ENCODE measurements at regions not wholly inside any gene's neighbourhood (a gene's known extent, or its start where the extent isn't known, plus 50 kb on each side); places are given as distances from the start of the nearest gene placed in this dataset.

DNA sequence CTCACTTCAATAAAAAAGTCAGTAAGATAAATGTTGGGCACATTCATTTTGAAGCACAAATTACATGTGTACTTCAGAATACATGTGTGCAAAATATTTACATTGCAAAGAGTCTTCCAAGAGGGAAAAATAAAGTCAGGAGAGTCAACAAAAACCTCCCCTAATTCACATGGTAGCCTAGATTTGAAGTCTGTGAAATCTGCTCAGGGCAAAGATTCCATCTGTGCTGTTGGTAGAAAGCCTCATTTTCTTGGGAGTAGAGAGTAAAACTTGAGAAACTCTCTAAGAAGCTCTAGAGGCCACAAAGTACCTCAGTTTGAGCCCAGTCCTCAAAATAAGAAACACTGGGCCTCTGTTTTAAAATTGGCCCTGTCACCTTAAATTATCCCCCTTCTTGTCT is 303.4 kb downstream of the RAB28 start:
- H3K4me3 Mint-ChIP-seq, result no peak overlapping the region
- no peaks in the 10 kb centered on the region for H3K36me3 ChIP-seq (replicated peaks in 1 of 2; ENCODE audit: control insufficient read depth in 1 of 2, insufficient read depth in 2 of 2, low read length in 2 of 2)
- peaks cover 0 to 23% (median 6%) of the 10 kb centered on the region in 7 donors for H3K9me3 Mint-ChIP-seq
- H3K9ac ChIP-seq (ENCODE audit: insufficient read depth, low read length, poor library complexity, severe bottlenecking), result no peak overlapping the region
- H3K36me3 Mint-ChIP-seq, result no peaks in the 10 kb centered on the region
- H3K79me2 ChIP-seq (ENCODE audit: insufficient read depth, low read length), result no peaks in the 10 kb centered on the region
- TF ChIP-seq, protein P1, sequence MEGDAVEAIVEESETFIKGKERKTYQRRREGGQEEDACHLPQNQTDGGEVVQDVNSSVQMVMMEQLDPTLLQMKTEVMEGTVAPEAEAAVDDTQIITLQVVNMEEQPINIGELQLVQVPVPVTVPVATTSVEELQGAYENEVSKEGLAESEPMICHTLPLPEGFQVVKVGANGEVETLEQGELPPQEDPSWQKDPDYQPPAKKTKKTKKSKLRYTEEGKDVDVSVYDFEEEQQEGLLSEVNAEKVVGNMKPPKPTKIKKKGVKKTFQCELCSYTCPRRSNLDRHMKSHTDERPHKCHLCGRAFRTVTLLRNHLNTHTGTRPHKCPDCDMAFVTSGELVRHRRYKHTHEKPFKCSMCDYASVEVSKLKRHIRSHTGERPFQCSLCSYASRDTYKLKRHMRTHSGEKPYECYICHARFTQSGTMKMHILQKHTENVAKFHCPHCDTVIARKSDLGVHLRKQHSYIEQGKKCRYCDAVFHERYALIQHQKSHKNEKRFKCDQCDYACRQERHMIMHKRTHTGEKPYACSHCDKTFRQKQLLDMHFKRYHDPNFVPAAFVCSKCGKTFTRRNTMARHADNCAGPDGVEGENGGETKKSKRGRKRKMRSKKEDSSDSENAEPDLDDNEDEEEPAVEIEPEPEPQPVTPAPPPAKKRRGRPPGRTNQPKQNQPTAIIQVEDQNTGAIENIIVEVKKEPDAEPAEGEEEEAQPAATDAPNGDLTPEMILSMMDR (IDR thresholded peaks at IDR 0.05), result no peak
- intact Hi-C loops (cut with micrococcal nuclease), result no loop called here
- no peaks in the 10 kb centered on the region for H3K27me3 ChIP-seq (ENCODE audit: control insufficient read depth in 2 of 2, insufficient read depth in 2 of 2, low read length in 2 of 2)
- H3K27me3 Mint-ChIP-seq (ENCODE audit: low read depth in 3 of 3), result no peaks in the 10 kb centered on the region
- H3K9me3 ChIP-seq (replicated peaks in 1 of 2; ENCODE audit: control insufficient read depth in 1 of 2, insufficient read depth in 1 of 2, low read length in 2 of 2), result peaks cover 0 to 15% of the 10 kb centered on the region in 2 donors
- no peak overlapping the region for H2AFZ ChIP-seq (ENCODE audit: insufficient read depth, low read depth, low read length, poor library complexity, severe bottlenecking)
- H3K27ac Mint-ChIP-seq, result no peak overlapping the region
- H3K4me2 ChIP-seq (replicated peaks; ENCODE audit: extremely low read depth, low read length, poor library complexity, severe bottlenecking), result no peak overlapping the region
- no peak for DNase-seq
- H4K20me1 ChIP-seq (ENCODE audit: insufficient read depth, low read length), result no peaks in the 10 kb centered on the region
- H3K4me1 Mint-ChIP-seq, result no peaks in the 10 kb centered on the region
- no peak overlapping the region for H3K27ac ChIP-seq (ENCODE audit: low read depth in 1 of 2, low read length in 2 of 2)
- no peaks in the 10 kb centered on the region for H3K4me1 ChIP-seq (ENCODE audit: control insufficient read depth in 1 of 2, insufficient read depth in 2 of 2, low read length in 2 of 2)
- H3K4me3 ChIP-seq (replicated peaks in 1 of 3; ENCODE audit: low read depth in 2 of 3, low read length in 3 of 3), result no peak overlapping the region

DNA sequence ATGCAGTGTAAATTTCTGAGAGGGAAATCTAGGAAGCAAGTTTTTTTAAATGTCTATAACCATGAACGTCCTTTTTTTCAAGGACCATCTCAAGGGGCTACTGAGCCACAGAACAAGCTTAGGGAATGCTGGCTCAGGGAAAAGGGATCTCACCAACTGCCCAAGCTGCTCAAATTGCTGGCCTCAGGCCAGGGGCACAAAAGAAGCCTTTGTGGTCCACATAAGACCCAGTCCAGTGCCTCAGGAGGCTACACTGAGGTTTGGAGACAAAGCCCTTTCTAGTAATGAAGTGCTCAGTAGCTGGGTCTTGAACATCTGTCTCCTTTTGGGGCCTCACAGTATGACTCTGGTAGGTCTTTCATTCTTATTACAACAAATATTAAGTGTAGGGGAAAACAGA is 305.5 kb downstream of the RAB28 start:
- TF ChIP-seq, protein P1 (IDR thresholded peaks at IDR 0.05), result no peak
- Mint-ChIP-seq H3K36me3 (no peaks in the 10 kb centered on the region), H3K27me3 (ENCODE audit: low read depth in 3 of 3) (no peaks in the 10 kb centered on the region), H3K27ac (no peak overlapping the region), H3K4me1 (no peaks in the 10 kb centered on the region), H3K4me3 (no peak overlapping the region), H3K9me3 (peaks cover 0 to 26% (median 8%) of the 10 kb centered on the region in 7 donors)
- H3K79me2 ChIP-seq (ENCODE audit: insufficient read depth, low read length), result no peaks in the 10 kb centered on the region
- H3K27ac ChIP-seq (ENCODE audit: low read depth in 1 of 2, low read length in 2 of 2), result no peak overlapping the region
- peaks cover 0 to 20% of the 10 kb centered on the region in 2 donors for H3K9me3 ChIP-seq (replicated peaks in 1 of 2; ENCODE audit: control insufficient read depth in 1 of 2, insufficient read depth in 1 of 2, low read length in 2 of 2)
- 100% methylated on average over 1 of the region's 1 CpG for WGBS (ENCODE audit: insufficient coverage)
- no peak overlapping the region for H3K9ac ChIP-seq (ENCODE audit: insufficient read depth, low read length, poor library complexity, severe bottlenecking)
- no peak overlapping the region for H3K4me2 ChIP-seq (replicated peaks; ENCODE audit: extremely low read depth, low read length, poor library complexity, severe bottlenecking)
- intact Hi-C loops (cut with micrococcal nuclease), result no loop called here
- DNase-seq, result no peak
- no peak overlapping the region for H2AFZ ChIP-seq (ENCODE audit: insufficient read depth, low read depth, low read length, poor library complexity, severe bottlenecking)
- no peaks in the 10 kb centered on the region for H3K27me3 ChIP-seq (ENCODE audit: control insufficient read depth in 2 of 2, insufficient read depth in 2 of 2, low read length in 2 of 2)
- H3K4me1 ChIP-seq (ENCODE audit: control insufficient read depth in 1 of 2, insufficient read depth in 2 of 2, low read length in 2 of 2), result no peaks in the 10 kb centered on the region
- H3K36me3 ChIP-seq (replicated peaks in 1 of 2; ENCODE audit: control insufficient read depth in 1 of 2, insufficient read depth in 2 of 2, low read length in 2 of 2), result no peaks in the 10 kb centered on the region
- H4K20me1 ChIP-seq (ENCODE audit: insufficient read depth, low read length), result no peaks in the 10 kb centered on the region
- no peak overlapping the region for H3K4me3 ChIP-seq (replicated peaks in 1 of 3; ENCODE audit: low read depth in 2 of 3, low read length in 3 of 3)
